Endothelial cell of umbilical vein (primary cell): ENCODE measurements at regions not wholly inside any gene's neighbourhood (a gene's known extent, or its start where the extent isn't known, plus 50 kb on each side); places are given as distances from the start of the nearest gene placed in this dataset.

ENCODE experiments used
- BruUV-seq: library from RNA; stranded (reverse); fragments of 400-500 nt; replicated peaks from 2 replicates; lab custom pipeline; 2021; lab: Mats Ljungman, UMichigan
- CTCF ChIA-PET: fragments of 300-600, 350-600 bp; sonication (Branson Sonifier 250); formaldehyde crosslinking; loops from one replicate; lab custom pipeline; 2021; ENCODE audit warnings: antibody characterized with exemption, inconsistent platforms; lab: Charles Lee
- POLR2A ChIA-PET: fragments of 300-600, 350-600 bp; sonication (Branson Sonifier 250); formaldehyde crosslinking; loops from one replicate; lab custom pipeline; 2021; ENCODE audit warnings: antibody characterized with exemption, inconsistent platforms; lab: Charles Lee
- DNase-seq: peaks from one replicate; pipeline ENCODE4 v3.0.0-alpha.2; 2011; ENCODE audit warnings: low read depth, low spot score
- FAIRE-seq: peaks from 2 replicates; lab custom pipeline; 2011; peaks lifted over from hg19 to GRCh38; lab: Jason Lieb, UNC
- H2AFZ ChIP-seq: 2 replicates; pipeline ENCODE4 v1.6.0; 2012; ENCODE audit warnings: low read depth, low read length, control low read depth, inconsistent platforms
- H3K27ac ChIP-seq: 2 replicates; pipeline ENCODE4 v1.5.1; 2011; ENCODE audit warnings: low read depth, mild to moderate bottlenecking, control low read depth, low read length, moderate library complexity; ENCODE audit not compliant: insufficient read depth
- H3K27me3 ChIP-seq, 2 experiments: 2 replicates each; pipeline versions ENCODE4 v1.6.0 to v1.6.1; 2011; ENCODE audit warnings: low read length in 2 of 2, mixed read lengths in 1 of 2; ENCODE audit not compliant: control insufficient read depth in 2 of 2, insufficient read depth in 2 of 2
- H3K36me3 ChIP-seq, 2 experiments: 2 replicates in 1 of 2; 3 replicates in 1 of 2; pipeline ENCODE4 v1.5.1; 2011; ENCODE audit warnings: low read length in 2 of 2, mild to moderate bottlenecking in 1 of 2, moderate library complexity in 1 of 2; ENCODE audit not compliant: control insufficient read depth in 2 of 2, insufficient read depth in 2 of 2; ENCODE audit errors: extremely low read depth in 1 of 2
- H3K4me1 ChIP-seq: 3 replicates; pipeline ENCODE4 v1.5.1; 2011; ENCODE audit warnings: mild to moderate bottlenecking, low read length; ENCODE audit not compliant: control insufficient read depth, insufficient read depth; ENCODE audit errors: extremely low read depth
- H3K4me2 ChIP-seq: 2 replicates; pipeline ENCODE4 v1.6.1; 2011; ENCODE audit warnings: low read length, control low read depth, mixed read lengths; ENCODE audit not compliant: insufficient read depth
- H3K4me3 ChIP-seq, 3 experiments: fragments of 200-600 bp in 1 of 3; sonication (generic), shearing (Covaris generic) in 1 of 3; replicated peaks in 1 of 3; 2 replicates each; pipeline ENCODE4 v1.5.1; 2011 to 2016; ENCODE audit warnings: control low read depth in 3 of 3, low read length in 3 of 3, mild to moderate bottlenecking in 2 of 3, inconsistent platforms in 1 of 3, low read depth in 1 of 3, moderate library complexity in 1 of 3; ENCODE audit not compliant: insufficient read depth in 1 of 3
- H3K79me2 ChIP-seq: 2 replicates; pipeline ENCODE4 v1.6.0; 2012; ENCODE audit warnings: low read length, inconsistent platforms; ENCODE audit not compliant: control insufficient read depth, insufficient read depth
- H3K9ac ChIP-seq: replicated peaks from 2 replicates; pipeline ENCODE3; 2011; ENCODE audit warnings: low read length, control low read depth; ENCODE audit not compliant: insufficient read depth; ENCODE audit errors: extremely low read depth
- H3K9me1 ChIP-seq: replicated peaks from 3 replicates; pipeline ENCODE4 v1.6.0; 2011; ENCODE audit warnings: mild to moderate bottlenecking, low read length; ENCODE audit not compliant: control insufficient read depth, insufficient read depth; ENCODE audit errors: extremely low read depth
- H3K9me3 ChIP-seq: replicated peaks from 2 replicates; pipeline ENCODE4 v1.5.1; 2012; ENCODE audit warnings: low read length, inconsistent platforms; ENCODE audit not compliant: control insufficient read depth, insufficient read depth
- H4K20me1 ChIP-seq: replicated peaks from 2 replicates; pipeline ENCODE3; 2011; ENCODE audit warnings: mild to moderate bottlenecking, low read length; ENCODE audit not compliant: control insufficient read depth, insufficient read depth; ENCODE audit errors: extremely low read depth
- EZH2 ChIP-seq: IDR thresholded peaks from 2 replicates; pipeline ENCODE4 v1.6.1; 2012; ENCODE audit warnings: borderline replicate concordance, low read depth, mild to moderate bottlenecking, moderate library complexity, low read length, inconsistent platforms; ENCODE audit not compliant: severe bottlenecking
- FOS ChIP-seq: IDR thresholded peaks from 2 replicates; pipeline ENCODE4 v1.6.1; 2011; ENCODE audit warnings: mild to moderate bottlenecking, low read length, moderate library complexity, borderline replicate concordance; ENCODE audit not compliant: insufficient read depth
- GATA2 ChIP-seq: IDR thresholded peaks from 2 replicates; pipeline ENCODE4 v1.7.0; 2011; ENCODE audit warnings: low read depth, mild to moderate bottlenecking, moderate library complexity, mixed read lengths, low read length; ENCODE audit not compliant: insufficient read length, insufficient read depth
- JUN ChIP-seq: IDR thresholded peaks from 2 replicates; pipeline ENCODE4 v1.6.1; 2011; ENCODE audit warnings: borderline replicate concordance, low read depth; ENCODE audit not compliant: insufficient read length, insufficient read depth
- MYC ChIP-seq: IDR thresholded peaks from one replicate; pipeline ENCODE4 v1.6.1; 2011; ENCODE audit warnings: mild to moderate bottlenecking, low read depth, low read length
- POLR2A ChIP-seq: IDR thresholded peaks from 2 replicates; pipeline ENCODE4 v1.6.1; 2012; ENCODE audit warnings: low read depth, mild to moderate bottlenecking, control low read depth, low read length
- POLR2AphosphoS5 ChIP-seq: IDR thresholded peaks from 2 replicates; pipeline ENCODE4 v1.6.1; 2012; ENCODE audit warnings: low read depth, mild to moderate bottlenecking, control low read depth, low read length, moderate library complexity; ENCODE audit not compliant: insufficient read depth
- dilution Hi-C: fragments of 300-500 bp; cut with MboI; formaldehyde crosslinking; loops from one replicate; pipeline ENCODE4 v1.15.0; 2019; ENCODE audit warnings: low sequenced_read_pairs; ENCODE audit not compliant: extremely low pct_ligation_motif_present
- intact Hi-C: fragments of 100-400 bp; cut with micrococcal nuclease; formaldehyde crosslinking; loops from one replicate; pipeline ENCODE4 v1.10.0; 2022
- TF ChIP-seq, protein P1 (sequence below): IDR thresholded peaks from 2 replicates; pipeline ENCODE4 v1.6.1; 2011; ENCODE audit not compliant: insufficient read depth, insufficient read length
- TF ChIP-seq, protein P2 (sequence below), 2 donors: IDR thresholded peaks; 1 replicate in 1 of 2; 2 replicates in 1 of 2; pipeline ENCODE4 v1.5.1; 2011; ENCODE audit warnings: low read length in 2 of 2, mild to moderate bottlenecking in 2 of 2, moderate library complexity in 2 of 2, control low read depth in 1 of 2, inconsistent platforms in 1 of 2, low read depth in 1 of 2; ENCODE audit not compliant: insufficient read depth in 1 of 2; ENCODE audit errors: extremely low read depth in 1 of 2

DNA sequence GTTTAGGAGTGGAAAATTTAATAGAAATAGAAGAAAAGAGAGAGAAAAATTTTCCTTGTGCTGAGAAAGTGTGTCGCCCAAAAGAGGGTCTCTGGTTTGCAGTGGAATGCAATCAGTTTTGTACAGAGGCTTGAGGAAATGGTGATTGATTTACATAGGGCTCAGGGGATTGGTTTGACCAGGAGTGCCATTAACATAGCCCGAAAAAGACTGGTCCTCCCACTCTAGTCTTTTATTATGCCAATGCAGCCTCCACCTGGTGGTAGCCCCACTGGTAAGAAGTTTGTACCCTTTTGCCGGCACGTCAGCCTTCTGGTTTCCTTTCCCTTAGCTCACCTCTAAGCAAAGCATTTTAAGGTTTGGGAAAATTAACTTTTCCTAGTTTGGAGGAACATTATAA is 885.3 kb downstream of the XPNPEP1 start:
- no peak for FAIRE-seq
- H3K27ac ChIP-seq = no peak overlapping the region
- DNase-seq = no peak
- no peaks in the 10 kb centered on the region for H3K27me3 ChIP-seq
- H3K4me2 ChIP-seq = no peak overlapping the region
- H3K9me1 ChIP-seq = no peaks in the 10 kb centered on the region
- POLR2A ChIA-PET = no interaction called here
- no peaks in the 10 kb centered on the region for H3K79me2 ChIP-seq
- no peaks in the 10 kb centered on the region for H3K36me3 ChIP-seq
- no TSS peak for BruUV-seq
- no peak overlapping the region for H2AFZ ChIP-seq
- no peak overlapping the region for H3K4me3 ChIP-seq
- H3K4me1 ChIP-seq = no peaks in the 10 kb centered on the region
- TF ChIP-seq FOS (no peak), POLR2AphosphoS5 (no peak), POLR2A (no peak), EZH2 (no peak), MYC (no peak), JUN (no peak), GATA2 (no peak)
- TF ChIP-seq, protein P1, sequence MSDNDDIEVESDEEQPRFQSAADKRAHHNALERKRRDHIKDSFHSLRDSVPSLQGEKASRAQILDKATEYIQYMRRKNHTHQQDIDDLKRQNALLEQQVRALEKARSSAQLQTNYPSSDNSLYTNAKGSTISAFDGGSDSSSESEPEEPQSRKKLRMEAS = no peak
- TF ChIP-seq, protein P2, sequence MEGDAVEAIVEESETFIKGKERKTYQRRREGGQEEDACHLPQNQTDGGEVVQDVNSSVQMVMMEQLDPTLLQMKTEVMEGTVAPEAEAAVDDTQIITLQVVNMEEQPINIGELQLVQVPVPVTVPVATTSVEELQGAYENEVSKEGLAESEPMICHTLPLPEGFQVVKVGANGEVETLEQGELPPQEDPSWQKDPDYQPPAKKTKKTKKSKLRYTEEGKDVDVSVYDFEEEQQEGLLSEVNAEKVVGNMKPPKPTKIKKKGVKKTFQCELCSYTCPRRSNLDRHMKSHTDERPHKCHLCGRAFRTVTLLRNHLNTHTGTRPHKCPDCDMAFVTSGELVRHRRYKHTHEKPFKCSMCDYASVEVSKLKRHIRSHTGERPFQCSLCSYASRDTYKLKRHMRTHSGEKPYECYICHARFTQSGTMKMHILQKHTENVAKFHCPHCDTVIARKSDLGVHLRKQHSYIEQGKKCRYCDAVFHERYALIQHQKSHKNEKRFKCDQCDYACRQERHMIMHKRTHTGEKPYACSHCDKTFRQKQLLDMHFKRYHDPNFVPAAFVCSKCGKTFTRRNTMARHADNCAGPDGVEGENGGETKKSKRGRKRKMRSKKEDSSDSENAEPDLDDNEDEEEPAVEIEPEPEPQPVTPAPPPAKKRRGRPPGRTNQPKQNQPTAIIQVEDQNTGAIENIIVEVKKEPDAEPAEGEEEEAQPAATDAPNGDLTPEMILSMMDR (IDR thresholded peaks at IDR 0.05; ENCODE audit: extremely low read depth in 1 of 2, insufficient read depth in 1 of 2, low read depth in 1 of 2, low read length in 2 of 2) = no peak
- CTCF ChIA-PET = no interaction called here
- intact Hi-C loops (no loop called here), dilution Hi-C loops (no loop called here)
- no peak overlapping the region for H3K9ac ChIP-seq
- H4K20me1 ChIP-seq = no peaks in the 10 kb centered on the region
- peaks cover 4% of the 10 kb centered on the region for H3K9me3 ChIP-seq
